GM18867 (cell line): ENCODE measurements at regions not wholly inside any gene's neighbourhood (a gene's known extent, or its start where the extent isn't known, plus 50 kb on each side); places are given as distances from the start of the nearest gene placed in this dataset.
"Not testable (repeated sequence)": the region's sequence is repeated elsewhere in the genome, so short reads cannot be mapped to it uniquely, and the experiment has no call there.

Experiments used
- ATAC-seq: cut with Tn5 transposase; IDR thresholded peaks from one replicate; pipeline ENCODE4 v1.9.1; 2021; ENCODE audit warnings: mild to moderate bottlenecking, moderate library complexity; ENCODE audit not compliant: unreplicated experiment

GRCh38 chr15:34528055-34528754 lies 55.2 kb downstream of the GOLGA8B start:
- ATAC-seq = not testable (repeated sequence)

DNA sequence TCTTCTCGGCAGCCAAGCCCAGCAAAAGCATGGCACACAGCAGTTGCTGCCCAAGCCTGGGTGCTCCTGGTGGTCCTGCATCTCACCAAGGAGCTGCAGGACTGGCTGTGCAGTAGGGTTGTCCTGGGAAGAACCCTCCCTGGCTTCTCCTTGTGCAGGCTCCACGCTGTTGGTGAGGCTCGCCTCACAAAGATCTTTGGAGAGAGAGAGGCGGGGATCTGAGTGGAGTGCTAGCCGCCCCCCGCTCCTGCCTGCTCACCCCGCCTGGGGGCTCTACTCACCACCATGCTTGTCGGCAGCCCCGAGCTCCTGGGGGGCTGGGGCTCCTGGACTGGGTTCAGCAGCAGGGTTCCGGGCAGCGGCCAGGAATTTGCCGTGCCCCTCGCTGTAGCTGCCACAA lies 55.8 kb downstream of the GOLGA8B start:
- not testable (repeated sequence) for ATAC-seq

- not testable (repeated sequence) for ATAC-seq
Observed at GRCh38 chr15:34523849-34524248, 59.6 kb downstream of the GOLGA8B start.

DNA sequence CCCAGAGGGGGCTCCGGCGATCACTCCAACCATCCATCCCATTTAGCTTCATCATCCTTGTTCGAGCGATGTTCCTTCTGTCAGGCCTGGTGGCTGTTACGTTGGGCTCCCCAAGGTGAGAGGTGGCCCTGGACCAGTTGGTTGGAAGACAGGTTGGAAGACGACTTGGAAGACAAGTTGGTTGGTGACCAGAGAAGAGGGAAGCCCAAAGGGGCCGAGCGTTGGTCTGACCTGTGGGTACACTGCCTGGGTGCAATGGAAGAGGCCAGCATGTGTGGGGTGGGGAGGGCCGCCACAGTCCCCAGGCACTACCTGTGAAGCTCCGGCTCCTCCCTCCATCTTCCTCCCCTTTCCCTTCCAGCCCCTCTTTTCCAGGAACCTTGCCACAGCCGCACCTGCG lies 60.9 kb downstream of the GOLGA8B start:
- not testable (repeated sequence) for ATAC-seq

- ATAC-seq = not testable (repeated sequence)
Observed at GRCh38 chr15:34521802-34522485, 61.5 kb downstream of the GOLGA8B start.

GRCh38 chr15:34520566-34520965 lies 62.9 kb downstream of the GOLGA8B start:
- ATAC-seq = no peak

DNA sequence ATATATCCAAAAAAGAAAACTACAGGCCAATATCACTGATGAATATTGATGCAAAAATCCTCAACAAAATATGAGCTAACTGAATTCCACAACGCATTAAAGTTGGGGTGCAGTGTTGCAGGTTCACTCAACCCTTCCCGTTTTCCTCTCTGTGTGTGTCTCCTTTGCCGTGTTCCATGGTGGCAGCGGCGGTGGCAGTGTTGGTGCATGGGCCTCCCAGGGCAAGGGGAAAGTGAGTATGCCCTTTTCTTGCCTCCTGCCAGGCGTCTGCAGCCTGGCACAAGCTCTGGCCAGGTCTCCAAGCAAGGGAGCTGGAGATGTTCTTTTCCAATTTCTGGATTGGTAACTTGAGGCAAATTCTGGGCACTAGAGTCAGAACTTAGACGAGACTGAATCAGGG lies 63.4 kb downstream of the GOLGA8B start:
- ATAC-seq = not testable (repeated sequence)

DNA sequence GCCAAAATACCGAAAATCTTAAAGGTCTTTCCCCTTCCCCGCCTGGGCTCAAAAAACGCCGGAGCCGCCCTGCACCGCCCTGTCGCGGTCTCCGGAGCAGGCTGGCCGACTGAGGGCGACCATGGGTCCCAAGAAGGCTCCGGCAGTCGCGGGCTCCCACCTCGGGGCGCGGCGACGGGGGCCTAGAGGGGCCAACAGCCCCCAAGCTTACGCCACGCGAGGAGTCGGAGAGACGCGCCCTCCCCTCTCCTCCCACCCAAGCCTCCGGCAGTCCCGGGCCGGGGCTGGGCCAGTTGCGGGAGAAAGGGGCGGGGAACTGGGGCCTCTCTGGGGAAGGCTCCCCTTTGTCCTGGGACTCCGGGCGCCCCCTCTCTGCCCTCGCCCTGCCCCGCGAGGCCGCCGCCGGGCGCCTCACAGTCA lies 69.2 kb downstream of the GOLGA8B start:
- ATAC-seq = peak; percentile 52

GRCh38 chr15:34512628-34513027 lies 70.8 kb downstream of the GOLGA8B start:
- no peak for ATAC-seq

DNA sequence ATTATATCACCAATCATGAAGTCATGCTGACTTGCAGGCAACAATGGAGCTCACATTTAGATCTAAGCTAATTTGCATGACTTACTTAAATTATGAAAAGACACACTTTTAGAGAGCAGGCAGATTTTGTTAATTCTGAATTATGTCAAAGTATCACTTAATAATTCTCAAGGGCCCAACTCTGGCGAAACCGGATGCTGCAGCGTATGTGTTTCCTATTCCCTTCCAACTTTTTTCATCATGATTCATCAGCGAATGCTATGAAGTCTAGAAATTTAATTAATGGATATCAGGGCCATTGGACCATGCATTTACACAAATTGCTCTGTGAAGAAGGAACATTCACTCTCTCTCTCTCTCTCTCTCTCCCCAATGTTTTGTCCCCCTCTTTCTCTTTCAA lies 63.5 kb upstream of the GOLGA8A start:
- no peak for ATAC-seq

- no peak for ATAC-seq
Observed at GRCh38 chr15:34496207-34496995, 58.8 kb upstream of the GOLGA8A start.

GRCh38 chr15:34495707-34496106 lies 58.1 kb upstream of the GOLGA8A start:
- not testable (repeated sequence) for ATAC-seq

- no peak for ATAC-seq
Observed at GRCh38 chr15:34494084-34494399, 56.4 kb upstream of the GOLGA8A start.

DNA sequence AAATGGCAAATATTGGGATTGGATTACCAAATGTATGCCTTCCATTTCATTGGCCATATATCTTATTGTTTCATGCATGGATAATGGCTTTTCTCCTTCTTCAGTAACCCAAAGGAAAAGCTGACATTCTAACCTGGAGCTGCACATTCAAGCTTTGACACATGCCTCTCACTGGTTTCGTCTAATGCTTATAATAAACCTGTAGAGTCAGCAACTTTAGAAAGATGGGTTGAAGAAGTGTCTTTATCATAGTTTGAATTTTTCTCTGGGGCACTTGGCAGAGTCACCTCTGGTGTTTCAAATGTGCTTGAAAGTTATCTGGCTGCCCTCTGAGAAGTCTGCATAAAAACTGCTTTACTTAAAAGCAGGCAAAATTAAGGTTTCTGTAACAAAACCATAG lies 55.4 kb upstream of the GOLGA8A start:
- no peak for ATAC-seq

DNA sequence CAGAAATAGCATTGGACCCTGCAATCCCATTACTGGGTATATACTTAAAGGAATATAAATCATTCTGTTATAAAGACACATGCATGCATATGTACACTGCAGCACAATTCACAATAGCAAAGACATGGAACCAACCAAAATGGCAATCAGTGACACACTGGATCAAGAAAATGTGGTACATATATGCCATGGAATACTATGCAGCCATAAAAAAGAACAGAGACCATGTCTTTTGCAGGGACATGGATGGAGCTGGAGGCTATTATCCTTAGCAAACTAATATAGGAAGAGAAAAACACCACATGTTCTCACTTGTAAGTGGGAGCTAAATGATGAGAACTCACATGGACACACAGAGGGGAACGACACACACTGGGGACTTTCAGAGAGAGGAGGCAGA lies 53.9 kb upstream of the GOLGA8A start:
- not testable (repeated sequence) for ATAC-seq

GRCh38 chr15:34490417-34491193 lies 53.0 kb upstream of the GOLGA8A start:
- ATAC-seq = no peak

DNA sequence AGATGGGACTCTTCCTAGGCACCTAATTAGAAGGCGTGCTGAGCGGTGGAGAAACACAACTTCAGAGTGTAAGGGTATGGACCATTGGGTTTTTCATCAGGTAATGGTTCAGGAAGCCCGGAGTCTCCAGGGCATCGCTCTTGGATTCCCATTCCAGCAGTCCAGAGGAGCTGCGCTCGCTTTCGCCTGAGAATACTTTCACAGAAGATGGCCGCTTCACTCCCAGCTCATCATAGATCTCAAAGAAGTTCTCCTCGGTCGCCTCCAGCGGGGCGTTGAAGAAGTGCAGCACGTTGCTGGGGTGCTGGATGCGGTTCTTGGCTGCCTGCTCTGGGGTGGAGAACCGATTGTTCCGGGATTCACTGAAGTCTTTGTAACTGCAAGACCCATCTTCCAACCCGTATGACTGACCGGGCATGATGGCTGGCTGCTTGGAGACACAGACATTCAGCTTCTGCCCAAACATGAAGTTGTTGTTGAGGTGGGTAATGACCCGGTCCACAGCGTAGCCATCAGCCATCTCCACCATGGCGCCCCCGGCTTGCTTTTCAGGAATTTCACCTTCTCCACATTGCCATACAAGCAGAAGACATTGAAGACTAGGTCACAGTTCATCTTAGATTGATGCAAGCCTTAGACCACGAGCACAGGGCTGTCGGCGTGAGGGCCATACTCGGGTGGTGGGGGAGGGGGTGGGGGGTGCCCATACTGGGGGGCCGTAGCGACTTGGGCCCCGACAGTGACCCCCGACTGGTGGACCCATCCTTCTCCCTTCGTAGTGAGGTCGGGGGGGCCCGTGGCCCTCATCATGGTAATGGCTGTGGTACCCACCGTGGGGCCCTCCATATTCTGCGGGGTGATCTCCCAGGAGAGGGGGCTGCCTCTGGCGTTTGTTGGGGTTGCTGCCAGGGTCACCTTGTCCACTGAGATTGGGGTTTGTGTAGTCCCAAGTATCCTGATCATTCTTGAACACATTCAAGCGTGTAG lies 51.7 kb upstream of the GOLGA8A start:
- ATAC-seq = not testable (repeated sequence)
